HFFc6 (cell line): ENCODE measurements at regions not wholly inside any gene's neighbourhood (a gene's known extent, or its start where the extent isn't known, plus 50 kb on each side); places are given as distances from the start of the nearest gene placed in this dataset.

Experiments used
- DNase-seq: peaks from one replicate; pipeline ENCODE4 v3.0.0-alpha.2; 2018
- H3K27ac Mint-ChIP-seq: 2 replicates; pipeline ENCODE4 v1.8.0; 2020; ENCODE audit warnings: mild to moderate bottlenecking, mixed read lengths
- H3K27me3 Mint-ChIP-seq: 2 replicates; pipeline ENCODE4 v1.8.0; 2021; ENCODE audit warnings: mild to moderate bottlenecking, moderate library complexity, mixed read lengths; ENCODE audit not compliant: insufficient read depth
- H3K36me3 Mint-ChIP-seq: 2 replicates; pipeline ENCODE4 v1.8.0; 2021; ENCODE audit warnings: low read depth, mixed read lengths
- H3K4me1 Mint-ChIP-seq: 2 replicates; pipeline ENCODE4 v1.8.0; 2020; ENCODE audit warnings: low read depth, mixed read lengths
- H3K4me3 Mint-ChIP-seq: 2 replicates; pipeline ENCODE4 v1.8.0; 2020; ENCODE audit warnings: mild to moderate bottlenecking, moderate library complexity, mixed read lengths
- H3K9me3 Mint-ChIP-seq: 2 replicates; pipeline ENCODE4 v1.8.0; 2020; ENCODE audit warnings: mild to moderate bottlenecking, mixed read lengths
- CTCF ChIP-seq: fragments of 200-600 bp; sonication (generic); IDR thresholded peaks from 2 replicates; pipeline ENCODE4 v1.5.0; 2021; ENCODE audit warnings: antibody characterized with exemption, mild to moderate bottlenecking

- Mint-ChIP-seq H3K36me3 (no peaks in the 10 kb centered on the region), H3K27me3 (no peaks in the 10 kb centered on the region; the same call in 1 of the 2 replicates), H3K4me3 (peak overlapping the region; percentile 78), H3K27ac (peak overlapping the region; percentile 85), H3K4me1 (peaks cover 73% of the 10 kb centered on the region), H3K9me3 (no peaks in the 10 kb centered on the region)
- no peak for TF ChIP-seq CTCF
- peak; percentile 29 for DNase-seq
Observed at GRCh38 chr10:27621461-27621860, 117.4 kb downstream of the RAB18 start.

GRCh38 chr10:27622596-27622995 lies 118.5 kb downstream of the RAB18 start:
- no peak for TF ChIP-seq CTCF
- H3K9me3 Mint-ChIP-seq: no peaks in the 10 kb centered on the region
- no peak overlapping the region for H3K27ac Mint-ChIP-seq
- no peak overlapping the region for H3K4me3 Mint-ChIP-seq
- H3K4me1 Mint-ChIP-seq: peaks cover 83% of the 10 kb centered on the region
- H3K27me3 Mint-ChIP-seq: no peaks in the 10 kb centered on the region; the same call in 1 of the 2 replicates
- no peak for DNase-seq
- H3K36me3 Mint-ChIP-seq: no peaks in the 10 kb centered on the region
